ENCODE measurements at regions not wholly inside any gene's neighbourhood (a gene's known extent, or its start where the extent isn't known, plus 50 kb on each side); places are given as distances from the start of the nearest gene placed in this dataset.

GRCh38 chr12:4074129-4074528 lies 199.4 kb upstream of the CCND2 start:
- H3K36me3 ChIP-seq (ENCODE audit: control insufficient read depth in 2 of 2, insufficient read depth in 2 of 2, low read length in 2 of 2) = no peaks in the 10 kb centered on the region

GRCh38 chr12:4069670-4070010 lies 196.4 kb upstream of the PARP11 start:
- Histone ChIP-seq H3K27ac (ENCODE audit: low read length) (no peak overlapping the region), H3K9ac (ENCODE audit: low read length in 2 of 2) (no peak overlapping the region), H3K36me3 (ENCODE audit: control insufficient read depth in 2 of 2, insufficient read depth in 2 of 2, low read length in 2 of 2) (no peaks in the 10 kb centered on the region)

More at GRCh38 chr12:4074129-4074528, 199.4 kb upstream of the CCND2 start:
- Histone ChIP-seq H3K4me3 (ENCODE audit: low read length in 2 of 2) (no peak overlapping the region), H3K27me3 (ENCODE audit: control insufficient read depth in 1 of 2, insufficient read depth in 2 of 2, low read length in 2 of 2) (no peaks in the 10 kb centered on the region), H3K9ac (ENCODE audit: low read length in 2 of 2) (no peak overlapping the region), H3K27ac (ENCODE audit: low read length) (no peak overlapping the region), H3K9me3 (ENCODE audit: control insufficient read depth in 2 of 2, low read length in 2 of 2) (no peaks in the 10 kb centered on the region), H3K4me1 (ENCODE audit: control insufficient read depth, insufficient read depth, low read length) (no peaks in the 10 kb centered on the region)

GRCh38 chr12:4068981-4069669 lies 195.9 kb upstream of the PARP11 start:
- Histone ChIP-seq H3K36me3 (ENCODE audit: control insufficient read depth in 2 of 2, insufficient read depth in 2 of 2, low read length in 2 of 2) (no peaks in the 10 kb centered on the region), H3K4me1 (ENCODE audit: control insufficient read depth, insufficient read depth, low read length) (no peaks in the 10 kb centered on the region), H3K27ac (ENCODE audit: low read length) (no peak overlapping the region)

More at GRCh38 chr12:4069670-4070010, 196.4 kb upstream of the PARP11 start:
- H3K27me3 ChIP-seq (ENCODE audit: control insufficient read depth in 1 of 2, insufficient read depth in 2 of 2, low read length in 2 of 2) = no peaks in the 10 kb centered on the region
- H3K9me3 ChIP-seq (ENCODE audit: control insufficient read depth in 2 of 2, low read length in 2 of 2) = no peaks in the 10 kb centered on the region
- no peak overlapping the region for H3K4me3 ChIP-seq (ENCODE audit: low read length in 2 of 2)
- H3K4me1 ChIP-seq (ENCODE audit: control insufficient read depth, insufficient read depth, low read length) = no peaks in the 10 kb centered on the region

GRCh38 chr12:4064008-4064407 lies 190.8 kb upstream of the PARP11 start:
- H3K36me3 ChIP-seq (ENCODE audit: control insufficient read depth in 2 of 2, insufficient read depth in 2 of 2, low read length in 2 of 2) = no peaks in the 10 kb centered on the region
- H3K4me3 ChIP-seq (ENCODE audit: low read length in 2 of 2) = no peak overlapping the region
- H3K9ac ChIP-seq (ENCODE audit: low read length in 2 of 2) = no peak overlapping the region
- H3K27me3 ChIP-seq (ENCODE audit: control insufficient read depth in 1 of 2, insufficient read depth in 2 of 2, low read length in 2 of 2) = no peaks in the 10 kb centered on the region
- no peak overlapping the region for H3K27ac ChIP-seq (ENCODE audit: low read length)
- no peaks in the 10 kb centered on the region for H3K4me1 ChIP-seq (ENCODE audit: control insufficient read depth, insufficient read depth, low read length)
- H3K9me3 ChIP-seq (ENCODE audit: control insufficient read depth in 2 of 2, low read length in 2 of 2) = no peaks in the 10 kb centered on the region

More at GRCh38 chr12:4068981-4069669, 195.9 kb upstream of the PARP11 start:
- Histone ChIP-seq H3K9me3 (ENCODE audit: control insufficient read depth in 2 of 2, low read length in 2 of 2) (no peaks in the 10 kb centered on the region), H3K4me3 (ENCODE audit: low read length in 2 of 2) (no peak overlapping the region), H3K9ac (ENCODE audit: low read length in 2 of 2) (no peak overlapping the region), H3K27me3 (ENCODE audit: control insufficient read depth in 1 of 2, insufficient read depth in 2 of 2, low read length in 2 of 2) (no peaks in the 10 kb centered on the region)

GRCh38 chr12:4059898-4060568 lies 186.8 kb upstream of the PARP11 start:
- Histone ChIP-seq H3K27me3 (ENCODE audit: control insufficient read depth in 1 of 2, insufficient read depth in 2 of 2, low read length in 2 of 2) (no peaks in the 10 kb centered on the region), H3K4me1 (ENCODE audit: control insufficient read depth, insufficient read depth, low read length) (no peaks in the 10 kb centered on the region), H3K36me3 (ENCODE audit: control insufficient read depth in 2 of 2, insufficient read depth in 2 of 2, low read length in 2 of 2) (no peaks in the 10 kb centered on the region), H3K9me3 (ENCODE audit: control insufficient read depth in 2 of 2, low read length in 2 of 2) (no peaks in the 10 kb centered on the region), H3K27ac (ENCODE audit: low read length) (no peak overlapping the region), H3K4me3 (ENCODE audit: low read length in 2 of 2) (no peak overlapping the region), H3K9ac (ENCODE audit: low read length in 2 of 2) (no peak overlapping the region)

GRCh38 chr12:4056910-4057845 lies 184.0 kb upstream of the PARP11 start:
- Histone ChIP-seq H3K4me3 (ENCODE audit: low read length in 2 of 2) (no peak overlapping the region), H3K9ac (ENCODE audit: low read length in 2 of 2) (no peak overlapping the region), H3K9me3 (ENCODE audit: control insufficient read depth in 2 of 2, low read length in 2 of 2) (no peaks in the 10 kb centered on the region), H3K4me1 (ENCODE audit: control insufficient read depth, insufficient read depth, low read length) (no peaks in the 10 kb centered on the region), H3K36me3 (ENCODE audit: control insufficient read depth in 2 of 2, insufficient read depth in 2 of 2, low read length in 2 of 2) (no peaks in the 10 kb centered on the region), H3K27ac (ENCODE audit: low read length) (no peak overlapping the region), H3K27me3 (ENCODE audit: control insufficient read depth in 1 of 2, insufficient read depth in 2 of 2, low read length in 2 of 2) (peaks cover 0 to 2% of the 10 kb centered on the region in 2 donors)

- Histone ChIP-seq H3K4me1 (ENCODE audit: control insufficient read depth, insufficient read depth, low read length) (no peaks in the 10 kb centered on the region), H3K9ac (ENCODE audit: low read length in 2 of 2) (no peak overlapping the region), H3K36me3 (ENCODE audit: control insufficient read depth in 2 of 2, insufficient read depth in 2 of 2, low read length in 2 of 2) (no peaks in the 10 kb centered on the region), H3K9me3 (ENCODE audit: control insufficient read depth in 2 of 2, low read length in 2 of 2) (no peaks in the 10 kb centered on the region), H3K27me3 (ENCODE audit: control insufficient read depth in 1 of 2, insufficient read depth in 2 of 2, low read length in 2 of 2) (peaks cover 0 to 2% of the 10 kb centered on the region in 2 donors), H3K4me3 (ENCODE audit: low read length in 2 of 2) (no peak overlapping the region), H3K27ac (ENCODE audit: low read length) (no peak overlapping the region)
Measured at GRCh38 chr12:4054630-4055029, 181.4 kb upstream of the PARP11 start.

- peaks cover 0 to 2% of the 10 kb centered on the region in 2 donors for H3K27me3 ChIP-seq (ENCODE audit: control insufficient read depth in 1 of 2, insufficient read depth in 2 of 2, low read length in 2 of 2)
- H3K27ac ChIP-seq (ENCODE audit: low read length) = no peak overlapping the region
- H3K9me3 ChIP-seq (ENCODE audit: control insufficient read depth in 2 of 2, low read length in 2 of 2) = no peaks in the 10 kb centered on the region
- H3K36me3 ChIP-seq (ENCODE audit: control insufficient read depth in 2 of 2, insufficient read depth in 2 of 2, low read length in 2 of 2) = no peaks in the 10 kb centered on the region
- H3K4me1 ChIP-seq (ENCODE audit: control insufficient read depth, insufficient read depth, low read length) = no peaks in the 10 kb centered on the region
- no peak overlapping the region for H3K4me3 ChIP-seq (ENCODE audit: low read length in 2 of 2)
- H3K9ac ChIP-seq (ENCODE audit: low read length in 2 of 2) = no peak overlapping the region
Measured at GRCh38 chr12:4052691-4053090, 179.5 kb upstream of the PARP11 start.

GRCh38 chr12:4051596-4051995 lies 178.4 kb upstream of the PARP11 start:
- Histone ChIP-seq H3K4me3 (ENCODE audit: low read length in 2 of 2) (no peak overlapping the region), H3K4me1 (ENCODE audit: control insufficient read depth, insufficient read depth, low read length) (no peaks in the 10 kb centered on the region), H3K36me3 (ENCODE audit: control insufficient read depth in 2 of 2, insufficient read depth in 2 of 2, low read length in 2 of 2) (no peaks in the 10 kb centered on the region), H3K9ac (ENCODE audit: low read length in 2 of 2) (no peak overlapping the region), H3K27me3 (ENCODE audit: control insufficient read depth in 1 of 2, insufficient read depth in 2 of 2, low read length in 2 of 2) (peaks cover 0 to 2% of the 10 kb centered on the region in 2 donors), H3K27ac (ENCODE audit: low read length) (no peak overlapping the region), H3K9me3 (ENCODE audit: control insufficient read depth in 2 of 2, low read length in 2 of 2) (no peaks in the 10 kb centered on the region)

- Histone ChIP-seq H3K9ac (ENCODE audit: low read length in 2 of 2) (no peak overlapping the region), H3K9me3 (ENCODE audit: control insufficient read depth in 2 of 2, low read length in 2 of 2) (no peaks in the 10 kb centered on the region), H3K36me3 (ENCODE audit: control insufficient read depth in 2 of 2, insufficient read depth in 2 of 2, low read length in 2 of 2) (no peaks in the 10 kb centered on the region), H3K4me3 (ENCODE audit: low read length in 2 of 2) (no peak overlapping the region), H3K4me1 (ENCODE audit: control insufficient read depth, insufficient read depth, low read length) (no peaks in the 10 kb centered on the region), H3K27me3 (ENCODE audit: control insufficient read depth in 1 of 2, insufficient read depth in 2 of 2, low read length in 2 of 2) (peaks cover 0 to 5% of the 10 kb centered on the region in 2 donors), H3K27ac (ENCODE audit: low read length) (no peak overlapping the region)
Measured at GRCh38 chr12:4050340-4050739, 177.1 kb upstream of the PARP11 start.

All from stomach smooth muscle (tissue), 2 donors.